GM23248 (cell line): ENCODE measurements at regions not wholly inside any gene's neighbourhood (a gene's known extent, or its start where the extent isn't known, plus 50 kb on each side); places are given as distances from the start of the nearest gene placed in this dataset.

Source experiments
- DNase-seq: peaks from one replicate; pipeline ENCODE4 v3.0.0-alpha.2; 2015
- H2AFZ ChIP-seq: fragments of 200-600 bp; sonication (generic); 2 replicates; pipeline ENCODE4 v1.6.1; 2016; ENCODE audit warnings: antibody characterized with exemption
- H3F3A ChIP-seq: fragments of 200-600 bp; sonication (generic); 2 replicates; pipeline ENCODE4 v1.6.1; 2016; ENCODE audit warnings: mild to moderate bottlenecking, antibody characterized with exemption, mixed run types; ENCODE audit not compliant: insufficient read depth
- H3K27ac ChIP-seq: fragments of 200-600 bp; sonication (generic); 2 replicates; pipeline ENCODE4 v1.5.1; 2016; ENCODE audit warnings: mild to moderate bottlenecking
- H3K27me3 ChIP-seq: fragments of 200-600 bp; sonication (generic); replicated peaks from 2 replicates; pipeline ENCODE4 v1.6.1; 2016; ENCODE audit warnings: mild to moderate bottlenecking; ENCODE audit not compliant: insufficient read depth
- H3K36me3 ChIP-seq: fragments of 200-600 bp; sonication (generic); 2 replicates; pipeline ENCODE4 v1.6.1; 2016; ENCODE audit warnings: low read depth, mild to moderate bottlenecking
- H3K4me1 ChIP-seq: fragments of 200-600 bp; sonication (generic); 2 replicates; pipeline ENCODE4 v1.6.1; 2016; ENCODE audit warnings: mild to moderate bottlenecking; ENCODE audit not compliant: insufficient read depth
- H3K4me2 ChIP-seq: fragments of 200-600 bp; sonication (generic); one replicate; pipeline ENCODE4 v1.6.1; 2016; ENCODE audit warnings: mild to moderate bottlenecking; ENCODE audit not compliant: unreplicated experiment
- H3K4me3 ChIP-seq: fragments of 200-600 bp; sonication (generic); 2 replicates; pipeline ENCODE4 v1.5.1; 2016; ENCODE audit warnings: mild to moderate bottlenecking
- H3K79me2 ChIP-seq: fragments of 200-600 bp; sonication (generic); 2 replicates; pipeline ENCODE4 v1.6.1; 2016; ENCODE audit warnings: mild to moderate bottlenecking; ENCODE audit not compliant: insufficient read depth
- H3K9ac ChIP-seq: fragments of 200-600 bp; sonication (generic); 2 replicates; pipeline ENCODE4 v1.6.1; 2016; ENCODE audit warnings: mild to moderate bottlenecking
- H3K9me2 ChIP-seq: fragments of 200-600 bp; sonication (generic); 2 replicates; pipeline ENCODE4 v1.6.1; 2016; ENCODE audit warnings: mixed run types, mild to moderate bottlenecking, moderate library complexity; ENCODE audit not compliant: insufficient read depth
- H3K9me3 ChIP-seq: fragments of 200-600 bp; sonication (generic); one replicate; pipeline ENCODE4 v1.6.1; 2017; ENCODE audit warnings: low read depth
- H4K20me1 ChIP-seq: fragments of 200-600 bp; sonication (generic); 2 replicates; pipeline ENCODE4 v1.6.0; 2016; ENCODE audit not compliant: insufficient read depth
- EZH2 ChIP-seq: fragments of 200-600 bp; sonication (generic); IDR thresholded peaks from 2 replicates; pipeline ENCODE4 v1.6.1; 2018; ENCODE audit warnings: antibody characterized with exemption, mild to moderate bottlenecking; ENCODE audit not compliant: insufficient read depth, poor library complexity, severe bottlenecking
- EZH2phosphoT487 ChIP-seq: fragments of 200-600 bp; sonication (generic); IDR thresholded peaks from 2 replicates; pipeline ENCODE4 v1.6.1; 2018; ENCODE audit warnings: antibody characterized with exemption, moderate library complexity, mild to moderate bottlenecking, low read depth; ENCODE audit not compliant: insufficient read depth
- WGBS, 2 experiments: methylation state at CpG; one replicate each; pipeline ENCODE4 v1.1.6; 2015 to 2017; ENCODE audit warnings: low lambda C conversion rate in 2 of 2, low coverage in 1 of 2; ENCODE audit errors: missing lambda C conversion rate in 2 of 2; 5-methylcytosine and 5-hydroxymethylcytosine counted together
- in situ Hi-C: fragments of 300-500 bp; cut with MboI; formaldehyde crosslinking; loops from 2 replicates; pipeline ENCODE4 v1.15.0; 2020

DNA sequence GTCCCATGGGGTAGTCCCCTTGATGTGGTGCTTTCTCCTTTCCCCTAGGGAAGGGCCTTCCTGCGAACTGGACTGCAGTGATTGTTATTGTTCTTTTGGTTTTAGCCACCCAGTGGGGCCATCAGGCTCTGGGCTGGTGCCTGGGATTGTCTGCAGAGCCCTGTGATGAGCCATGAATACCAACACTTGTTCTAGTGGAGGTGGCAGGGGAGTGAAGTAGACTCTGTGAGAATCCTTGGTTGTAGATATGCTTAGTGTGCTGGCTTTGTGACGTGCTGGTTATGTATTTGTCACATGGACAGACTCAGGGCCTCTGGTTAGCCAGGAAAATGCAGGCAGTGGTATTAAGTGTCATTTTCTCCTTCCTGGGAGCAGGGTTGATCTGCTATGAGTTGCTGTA lies 51.8 kb upstream of the NDUFB4 start:
- Histone ChIP-seq H3K9ac (no peak overlapping the region), H3K4me3 (no peak overlapping the region), H3F3A (no peaks in the 10 kb centered on the region), H3K27me3 (no peaks in the 10 kb centered on the region), H3K36me3 (no peaks in the 10 kb centered on the region), H3K9me3 (peaks cover 2% of the 10 kb centered on the region), H3K9me2 (no peaks in the 10 kb centered on the region), H3K79me2 (no peaks in the 10 kb centered on the region), H3K4me1 (no peaks in the 10 kb centered on the region), H3K4me2 (no peak overlapping the region), H3K27ac (no peak overlapping the region), H2AFZ (no peak overlapping the region), H4K20me1 (no peaks in the 10 kb centered on the region)
- DNase-seq: no peak
- in situ Hi-C loops: no loop called here
- 79 to 82% methylated on average over 2 of the region's 2 CpGs for WGBS, 2 experiments
- TF ChIP-seq EZH2phosphoT487 (no peak), EZH2 (no peak)

DNA sequence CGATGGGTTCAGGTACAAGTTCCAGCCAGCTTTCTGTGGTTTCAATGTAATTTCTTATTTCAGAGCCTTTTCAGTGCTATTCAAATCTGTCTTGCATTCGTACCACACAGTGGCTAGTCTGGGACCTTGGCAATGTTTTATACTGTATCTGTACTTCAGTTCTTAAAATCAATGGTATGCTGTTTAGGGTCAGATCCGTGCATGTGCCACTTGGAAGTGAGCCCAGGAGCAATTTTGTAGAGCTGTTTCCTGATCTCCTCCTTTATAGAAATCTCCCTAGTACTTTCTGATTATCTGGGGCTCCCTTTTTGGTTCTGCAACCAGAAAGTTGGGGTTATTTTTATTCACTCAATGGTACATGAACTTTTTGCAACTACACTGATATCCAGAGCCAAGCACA lies 59.5 kb upstream of the NDUFB4 start:
- no peak for TF ChIP-seq EZH2phosphoT487
- no peak for TF ChIP-seq EZH2

DNA sequence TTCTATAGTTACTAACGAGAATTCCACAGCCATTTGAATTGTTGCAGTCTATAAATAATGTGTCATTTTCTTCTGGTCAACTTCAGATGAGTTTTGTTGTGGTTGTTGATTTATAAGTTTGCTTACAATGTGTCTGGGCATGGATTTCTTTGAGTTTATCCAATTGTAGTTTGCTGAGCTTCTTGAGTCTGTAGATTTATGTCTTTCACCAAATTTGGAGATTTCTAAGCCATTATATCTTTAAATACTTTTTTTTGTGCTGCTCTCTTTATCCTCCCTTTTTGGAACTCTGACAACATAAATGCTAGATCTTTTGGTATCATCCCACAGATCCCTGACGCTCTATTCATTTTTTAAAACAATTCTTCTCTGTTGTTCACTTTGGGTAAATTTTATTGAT lies 63.2 kb upstream of the NDUFB4 start:
- in situ Hi-C loops: no loop called here
- TF ChIP-seq EZH2: no peak
- no peak for TF ChIP-seq EZH2phosphoT487
- Histone ChIP-seq H3K9ac (no peak overlapping the region), H3F3A (no peaks in the 10 kb centered on the region), H2AFZ (no peak overlapping the region), H3K27me3 (no peaks in the 10 kb centered on the region), H3K79me2 (no peaks in the 10 kb centered on the region), H3K4me2 (no peak overlapping the region), H4K20me1 (no peaks in the 10 kb centered on the region), H3K4me3 (no peak overlapping the region), H3K9me3 (no peaks in the 10 kb centered on the region), H3K9me2 (no peaks in the 10 kb centered on the region), H3K27ac (no peak overlapping the region), H3K36me3 (no peaks in the 10 kb centered on the region), H3K4me1 (no peaks in the 10 kb centered on the region)
- WGBS, 2 experiments: 71 to 72% methylated on average over 2 of the region's 2 CpGs
- DNase-seq: no peak

More for the DNA sequence above, 59.5 kb upstream of the NDUFB4 start:
- 48 to 57% methylated on average over 3 of the region's 3 CpGs for WGBS, 2 experiments
- no peak overlapping the region for H3K9ac ChIP-seq
- no peaks in the 10 kb centered on the region for H3K9me2 ChIP-seq
- DNase-seq: no peak
- no peaks in the 10 kb centered on the region for H3K79me2 ChIP-seq
- no peaks in the 10 kb centered on the region for H3K36me3 ChIP-seq
- H3K4me2 ChIP-seq: no peak overlapping the region
- H4K20me1 ChIP-seq: no peaks in the 10 kb centered on the region
- H3K4me3 ChIP-seq: no peak overlapping the region
- H3K9me3 ChIP-seq: peaks cover 8% of the 10 kb centered on the region
- H3F3A ChIP-seq: no peaks in the 10 kb centered on the region
- H3K27ac ChIP-seq: no peak overlapping the region
- no peaks in the 10 kb centered on the region for H3K27me3 ChIP-seq
- no peaks in the 10 kb centered on the region for H3K4me1 ChIP-seq
- H2AFZ ChIP-seq: no peak overlapping the region
- in situ Hi-C loops: no loop called here

DNA sequence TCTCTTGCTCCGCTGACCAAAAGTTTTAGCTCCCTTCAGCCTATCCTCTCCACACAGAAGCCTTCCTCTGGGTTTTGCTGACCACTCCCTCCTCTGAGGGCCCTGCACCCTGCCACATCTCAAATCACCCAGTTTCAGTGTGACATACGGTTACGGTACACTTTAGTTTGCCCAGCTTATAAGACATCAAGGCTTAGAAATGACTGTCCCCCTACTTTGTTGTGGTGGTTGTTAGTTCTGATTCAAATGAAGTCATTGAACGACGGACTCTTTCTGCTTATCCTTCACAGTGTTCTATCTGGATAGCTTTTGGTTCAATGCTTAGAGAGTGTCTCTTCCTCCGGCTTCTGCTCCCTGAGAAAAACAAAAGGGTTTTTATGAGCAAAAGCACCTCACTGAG lies 68.0 kb upstream of the NDUFB4 start:
- in situ Hi-C loops: no loop called here

More for the DNA sequence above, 68.0 kb upstream of the NDUFB4 start:
- no peak overlapping the region for H3K4me3 ChIP-seq
- no peaks in the 10 kb centered on the region for H3K9me2 ChIP-seq
- peaks cover 14% of the 10 kb centered on the region for H3K4me1 ChIP-seq
- no peak overlapping the region for H3K4me2 ChIP-seq
- no peak overlapping the region for H2AFZ ChIP-seq
- 0 out of 2 replicates have a peak, but pooled peaks cover 3% of the 10 kb centered on the region for H3F3A ChIP-seq
- no peaks in the 10 kb centered on the region for H4K20me1 ChIP-seq
- DNase-seq: no peak
- no peak overlapping the region for H3K27ac ChIP-seq
- 90 to 92% methylated on average over 6 of the region's 6 CpGs for WGBS, 2 experiments
- no peak overlapping the region for H3K9ac ChIP-seq
- no peaks in the 10 kb centered on the region for H3K9me3 ChIP-seq
- no peaks in the 10 kb centered on the region; the same call in 1 of the 2 replicates for H3K27me3 ChIP-seq
- H3K36me3 ChIP-seq: no peaks in the 10 kb centered on the region
- TF ChIP-seq EZH2phosphoT487 (no peak), EZH2 (no peak)
- no peaks in the 10 kb centered on the region for H3K79me2 ChIP-seq
